Calu3 (cell line): ENCODE measurements at regions not wholly inside any gene's neighbourhood (a gene's known extent, or its start where the extent isn't known, plus 50 kb on each side); places are given as distances from the start of the nearest gene placed in this dataset.

Source experiments
- BruUV-seq: library from RNA; stranded (reverse); fragments of 400-500 nt; replicated peaks from 2 replicates; lab custom pipeline; 2021; lab: Mats Ljungman, UMichigan
- CTCF ChIA-PET: fragments of 300-600 bp; sonication (Branson Sonifier 250); formaldehyde crosslinking; loops from one replicate; lab custom pipeline; 2022; ENCODE audit warnings: antibody characterized with exemption; lab: Charles Lee
- DNase-seq: peaks from one replicate; pipeline ENCODE4 v3.0.0; 2022
- H3K27ac Mint-ChIP-seq: one replicate; pipeline ENCODE4 v1.8.0; 2022; ENCODE audit warnings: mixed read lengths; ENCODE audit not compliant: unreplicated experiment
- H3K27me3 Mint-ChIP-seq: one replicate; pipeline ENCODE4 v1.8.0; 2022; ENCODE audit warnings: mixed read lengths; ENCODE audit not compliant: unreplicated experiment
- H3K36me3 Mint-ChIP-seq: one replicate; pipeline ENCODE4 v1.8.0; 2022; ENCODE audit warnings: mild to moderate bottlenecking, moderate library complexity, mixed read lengths; ENCODE audit not compliant: insufficient read depth, unreplicated experiment
- H3K4me1 Mint-ChIP-seq: one replicate; pipeline ENCODE4 v1.8.0; 2022; ENCODE audit warnings: mild to moderate bottlenecking, low read depth, mixed read lengths; ENCODE audit not compliant: unreplicated experiment
- H3K4me3 Mint-ChIP-seq: one replicate; pipeline ENCODE4 v1.8.0; 2022; ENCODE audit warnings: mild to moderate bottlenecking, low read depth, moderate library complexity, mixed read lengths; ENCODE audit not compliant: unreplicated experiment
- H3K9me3 Mint-ChIP-seq: one replicate; pipeline ENCODE4 v1.8.0; 2022; ENCODE audit warnings: low read depth, mixed read lengths; ENCODE audit not compliant: unreplicated experiment
- intact Hi-C: fragments of 100-400 bp; cut with micrococcal nuclease; formaldehyde crosslinking; loops from one replicate; pipeline ENCODE4 v1.10.0; 2022; ENCODE audit not compliant: unreplicated experiment
- TF ChIP-seq, protein P1 (sequence below): fragments of 200-600 bp; IDR thresholded peaks from one replicate; pipeline ENCODE4 v1.8.0; 2022; ENCODE audit warnings: antibody characterized with exemption; ENCODE audit not compliant: unreplicated experiment

DNA sequence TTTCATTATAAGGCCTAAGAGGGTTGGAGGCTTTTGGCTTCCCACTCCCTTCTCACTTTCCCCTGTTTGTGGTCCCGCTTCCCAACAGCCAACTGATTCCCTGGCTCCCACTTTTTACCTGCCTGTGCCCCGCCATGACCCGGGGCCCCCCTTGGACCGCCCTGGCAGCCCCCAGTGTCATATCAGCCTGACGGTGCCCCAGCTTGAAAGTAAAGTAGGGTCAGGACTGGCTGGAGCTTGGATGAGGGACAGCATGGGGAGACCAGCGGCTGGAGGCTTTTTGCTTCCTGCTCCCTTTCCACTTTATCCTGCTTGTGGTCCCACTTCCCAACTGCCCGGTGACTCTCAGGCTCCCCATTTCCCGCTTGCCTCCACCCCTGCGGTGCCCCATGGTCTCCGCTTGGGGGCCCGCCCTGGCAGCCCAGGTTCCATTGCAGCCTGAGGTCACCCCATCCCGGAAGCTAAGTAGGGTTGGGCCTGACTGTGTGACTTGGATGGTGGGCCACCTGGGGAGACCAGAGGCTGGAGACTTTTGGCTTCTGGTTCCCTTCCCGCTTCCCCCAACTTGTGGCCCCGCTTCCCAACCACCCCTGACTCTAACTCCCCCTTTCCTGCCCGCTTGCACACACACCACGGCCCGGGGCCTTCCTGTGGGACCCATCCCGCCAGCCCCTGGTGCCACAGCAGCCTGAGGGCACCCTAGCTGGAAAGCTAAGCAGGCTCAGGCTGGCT, 2274.7 kb downstream of the TP53TG3F start:
- no peaks in the 10 kb centered on the region for H3K4me1 Mint-ChIP-seq
- TF ChIP-seq, protein P1, sequence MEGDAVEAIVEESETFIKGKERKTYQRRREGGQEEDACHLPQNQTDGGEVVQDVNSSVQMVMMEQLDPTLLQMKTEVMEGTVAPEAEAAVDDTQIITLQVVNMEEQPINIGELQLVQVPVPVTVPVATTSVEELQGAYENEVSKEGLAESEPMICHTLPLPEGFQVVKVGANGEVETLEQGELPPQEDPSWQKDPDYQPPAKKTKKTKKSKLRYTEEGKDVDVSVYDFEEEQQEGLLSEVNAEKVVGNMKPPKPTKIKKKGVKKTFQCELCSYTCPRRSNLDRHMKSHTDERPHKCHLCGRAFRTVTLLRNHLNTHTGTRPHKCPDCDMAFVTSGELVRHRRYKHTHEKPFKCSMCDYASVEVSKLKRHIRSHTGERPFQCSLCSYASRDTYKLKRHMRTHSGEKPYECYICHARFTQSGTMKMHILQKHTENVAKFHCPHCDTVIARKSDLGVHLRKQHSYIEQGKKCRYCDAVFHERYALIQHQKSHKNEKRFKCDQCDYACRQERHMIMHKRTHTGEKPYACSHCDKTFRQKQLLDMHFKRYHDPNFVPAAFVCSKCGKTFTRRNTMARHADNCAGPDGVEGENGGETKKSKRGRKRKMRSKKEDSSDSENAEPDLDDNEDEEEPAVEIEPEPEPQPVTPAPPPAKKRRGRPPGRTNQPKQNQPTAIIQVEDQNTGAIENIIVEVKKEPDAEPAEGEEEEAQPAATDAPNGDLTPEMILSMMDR: no peak
- intact Hi-C loops: no loop called here
- no TSS peak for BruUV-seq
- no peak overlapping the region for H3K27ac Mint-ChIP-seq
- H3K4me3 Mint-ChIP-seq: no peak overlapping the region
- peaks cover 20% of the 10 kb centered on the region for H3K9me3 Mint-ChIP-seq
- DNase-seq: no peak
- H3K36me3 Mint-ChIP-seq: no peaks in the 10 kb centered on the region
- CTCF ChIA-PET: no interaction called here
- H3K27me3 Mint-ChIP-seq: no peaks in the 10 kb centered on the region

DNA sequence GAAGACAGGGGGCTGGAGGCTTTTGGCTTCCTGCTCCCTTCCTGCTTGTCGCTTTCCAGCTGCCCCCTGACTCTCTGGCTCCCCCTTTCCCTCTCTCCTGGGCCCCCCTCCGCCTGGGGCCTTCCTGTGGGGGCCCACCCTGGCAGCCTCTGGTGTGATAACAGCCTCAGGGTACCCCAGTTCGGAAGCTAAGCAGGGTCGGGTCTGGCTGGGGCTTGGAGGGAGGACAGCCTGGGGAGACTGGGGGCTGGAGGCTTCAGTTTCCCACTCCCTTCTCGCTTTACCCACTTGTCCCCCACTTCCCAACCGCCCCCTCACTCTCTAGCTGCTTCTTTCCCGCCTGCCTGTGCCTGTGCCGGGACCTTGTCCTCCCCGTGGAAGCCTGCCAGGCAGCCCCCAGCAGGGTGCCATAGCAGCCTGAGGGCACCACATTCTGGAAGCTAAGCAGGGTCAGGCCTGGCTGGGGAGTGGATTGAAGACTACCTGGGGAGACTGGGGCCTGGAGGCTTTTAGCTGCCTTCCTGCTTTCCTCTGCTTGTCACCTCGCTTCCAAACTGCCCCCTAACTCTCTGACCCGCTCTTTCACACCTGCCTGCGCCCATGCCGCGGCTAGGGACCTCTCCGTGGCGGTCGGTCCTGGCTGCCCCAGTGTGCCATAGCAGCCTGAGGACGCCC, 2275.5 kb downstream of the TP53TG3F start:
- H3K27me3 Mint-ChIP-seq: no peaks in the 10 kb centered on the region
- DNase-seq: no peak
- TF ChIP-seq, protein P1: no peak
- intact Hi-C loops: no loop called here
- BruUV-seq: no TSS peak
- H3K4me1 Mint-ChIP-seq: no peaks in the 10 kb centered on the region
- H3K36me3 Mint-ChIP-seq: no peaks in the 10 kb centered on the region
- H3K4me3 Mint-ChIP-seq: no peak overlapping the region
- H3K9me3 Mint-ChIP-seq: peaks cover 26% of the 10 kb centered on the region
- CTCF ChIA-PET: no interaction called here
- no peak overlapping the region for H3K27ac Mint-ChIP-seq

DNA sequence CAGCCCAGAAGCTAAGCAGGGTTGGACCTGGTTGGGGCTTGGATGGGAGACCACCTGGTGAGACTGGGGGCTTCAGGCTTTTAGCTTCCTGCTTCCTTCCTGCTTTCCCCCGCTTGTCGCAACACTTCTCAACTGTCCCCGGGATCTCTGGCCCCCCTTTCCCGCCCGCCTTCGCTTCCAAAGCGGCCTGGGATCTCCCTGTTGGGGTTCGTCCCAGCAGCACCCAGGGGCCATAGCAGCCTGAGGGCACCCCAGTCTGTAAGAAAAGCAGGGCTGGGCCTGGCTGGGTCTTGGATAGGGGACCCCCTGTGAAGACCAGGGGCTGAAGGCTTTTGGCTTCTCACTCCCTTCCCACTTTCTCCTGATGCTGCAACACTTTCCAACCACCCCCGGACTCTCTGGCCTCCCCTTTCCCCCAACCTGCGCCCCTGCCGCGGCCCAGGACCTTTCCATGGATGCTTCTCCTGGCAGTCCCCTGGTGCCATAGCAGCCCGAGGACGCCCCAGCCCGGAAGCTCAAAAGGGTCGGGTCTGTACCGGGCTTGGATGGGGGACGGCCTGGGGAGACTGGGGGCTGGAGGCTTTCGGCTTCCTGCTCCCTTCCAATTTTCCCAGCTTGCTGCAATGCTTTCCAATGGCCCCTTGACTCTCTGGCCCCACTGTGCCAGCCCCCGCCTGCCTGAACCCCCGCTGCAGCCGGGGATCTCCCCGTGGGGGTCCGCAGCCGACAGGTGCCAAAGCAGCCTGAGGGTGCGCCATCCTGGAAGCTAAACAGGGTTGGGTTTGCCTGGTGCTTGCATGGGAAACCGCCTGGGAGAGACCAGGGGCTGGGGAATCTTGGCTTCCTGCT, 2276.2 kb downstream of the TP53TG3F start:
- Mint-ChIP-seq H3K27me3 (no peaks in the 10 kb centered on the region), H3K27ac (no peak overlapping the region), H3K36me3 (no peaks in the 10 kb centered on the region), H3K9me3 (peaks cover 31% of the 10 kb centered on the region), H3K4me1 (no peaks in the 10 kb centered on the region), H3K4me3 (no peak overlapping the region)
- TF ChIP-seq, protein P1: no peak
- DNase-seq: no peak
- intact Hi-C loops: no loop called here
- CTCF ChIA-PET: no interaction called here
- no TSS peak for BruUV-seq

DNA sequence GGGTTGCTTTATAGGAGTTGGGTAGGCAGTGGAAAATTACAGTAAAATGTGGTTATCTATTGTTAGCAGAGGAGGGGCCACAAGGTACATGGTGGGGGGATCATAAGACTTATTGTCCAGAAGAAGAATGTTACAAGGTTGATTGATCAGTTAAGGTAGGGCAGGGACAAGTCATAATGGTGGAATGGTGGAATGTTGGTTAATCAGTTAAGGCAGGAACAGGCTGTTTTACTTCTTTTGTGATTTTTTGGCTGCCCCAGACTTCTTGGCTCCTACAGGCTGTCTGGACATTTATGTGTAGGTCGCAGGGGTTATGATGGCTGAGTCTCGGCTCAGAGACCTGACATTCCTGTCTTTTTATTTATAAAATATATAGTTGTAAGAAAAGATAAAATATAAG, 2277.1 kb downstream of the TP53TG3F start:
- no peak overlapping the region for H3K4me3 Mint-ChIP-seq
- H3K36me3 Mint-ChIP-seq: no peaks in the 10 kb centered on the region
- DNase-seq: no peak
- intact Hi-C loops: no loop called here
- H3K27ac Mint-ChIP-seq: no peak overlapping the region
- TF ChIP-seq, protein P1: no peak
- peaks cover 39% of the 10 kb centered on the region for H3K9me3 Mint-ChIP-seq
- no peaks in the 10 kb centered on the region for H3K27me3 Mint-ChIP-seq
- no TSS peak for BruUV-seq
- no peaks in the 10 kb centered on the region for H3K4me1 Mint-ChIP-seq
- CTCF ChIA-PET: no interaction called here
